ENCODE measurements at regions not wholly inside any gene's neighbourhood (a gene's known extent, or its start where the extent isn't known, plus 50 kb on each side); places are given as distances from the start of the nearest gene placed in this dataset.

- no peaks in the 10 kb centered on the region for H4K20me1 ChIP-seq (ENCODE audit: insufficient read depth, low read length, poor library complexity, severe bottlenecking)
- no peaks in the 10 kb centered on the region for H3K9me2 ChIP-seq (replicated peaks; ENCODE audit: low read depth, low read length)
- no peaks in the 10 kb centered on the region for H3F3A ChIP-seq (ENCODE audit: low read depth)
- H3K4me2 ChIP-seq (ENCODE audit: low read depth, low read length, poor library complexity, severe bottlenecking): no peak overlapping the region
- H3K27me3 ChIP-seq (ENCODE audit: insufficient read depth, low read length, poor library complexity, severe bottlenecking): no peaks in the 10 kb centered on the region
- H3K79me2 ChIP-seq (ENCODE audit: insufficient read depth, low read length): no peaks in the 10 kb centered on the region
- peaks cover 10% of the 10 kb centered on the region for H3K4me1 ChIP-seq (ENCODE audit: insufficient read depth, low read length, poor library complexity, severe bottlenecking)
- H2AFZ ChIP-seq (ENCODE audit: low read length): no peak overlapping the region
- H3K9me3 ChIP-seq (ENCODE audit: insufficient read depth, low read depth, low read length): no peaks in the 10 kb centered on the region
- H3K36me3 ChIP-seq (ENCODE audit: insufficient read depth, low read length): no peaks in the 10 kb centered on the region
- no peak overlapping the region for H3K4me3 ChIP-seq (ENCODE audit: low read length, poor library complexity, severe bottlenecking)
- no peak overlapping the region for H3K9ac ChIP-seq (ENCODE audit: low read depth, low read length, poor library complexity, severe bottlenecking)
- TF ChIP-seq EZH2phosphoT487 (IDR thresholded peaks at IDR 0.05; ENCODE audit: borderline replicate concordance): no peak
- TF ChIP-seq CTCF (conservative IDR thresholded peaks at IDR 0.05; ENCODE audit: low read length): no peak
These were observed 303.6 kb upstream of the PITRM1 start for GRCh38 chr10:3476186-3476585.

- Histone ChIP-seq H3K27me3 (ENCODE audit: insufficient read depth, low read length, poor library complexity, severe bottlenecking) (no peaks in the 10 kb centered on the region), H3K79me2 (ENCODE audit: insufficient read depth, low read length) (no peaks in the 10 kb centered on the region), H3K9ac (ENCODE audit: low read depth, low read length, poor library complexity, severe bottlenecking) (no peak overlapping the region), H3K4me3 (ENCODE audit: low read length, poor library complexity, severe bottlenecking) (no peak overlapping the region), H3K9me3 (ENCODE audit: insufficient read depth, low read depth, low read length) (no peaks in the 10 kb centered on the region), H3K4me1 (ENCODE audit: insufficient read depth, low read length, poor library complexity, severe bottlenecking) (peaks cover 10% of the 10 kb centered on the region), H2AFZ (ENCODE audit: low read length) (no peak overlapping the region), H3K4me2 (ENCODE audit: low read depth, low read length, poor library complexity, severe bottlenecking) (no peak overlapping the region), H3F3A (ENCODE audit: low read depth) (no peaks in the 10 kb centered on the region), H3K9me2 (replicated peaks; ENCODE audit: low read depth, low read length) (no peaks in the 10 kb centered on the region), H4K20me1 (ENCODE audit: insufficient read depth, low read length, poor library complexity, severe bottlenecking) (no peaks in the 10 kb centered on the region), H3K36me3 (ENCODE audit: insufficient read depth, low read length) (no peaks in the 10 kb centered on the region)
- TF ChIP-seq CTCF (conservative IDR thresholded peaks at IDR 0.05; ENCODE audit: low read length): no peak
- no peak for TF ChIP-seq EZH2phosphoT487 (IDR thresholded peaks at IDR 0.05; ENCODE audit: borderline replicate concordance)
These were observed 302.8 kb upstream of the PITRM1 start for GRCh38 chr10:3475367-3475766.

- H4K20me1 ChIP-seq (ENCODE audit: insufficient read depth, low read length, poor library complexity, severe bottlenecking): no peaks in the 10 kb centered on the region
- H3K9me2 ChIP-seq (replicated peaks; ENCODE audit: low read depth, low read length): no peaks in the 10 kb centered on the region
- peaks cover 10% of the 10 kb centered on the region for H3K4me1 ChIP-seq (ENCODE audit: insufficient read depth, low read length, poor library complexity, severe bottlenecking)
- H3K9me3 ChIP-seq (ENCODE audit: insufficient read depth, low read depth, low read length): no peaks in the 10 kb centered on the region
- no peaks in the 10 kb centered on the region for H3K79me2 ChIP-seq (ENCODE audit: insufficient read depth, low read length)
- no peak overlapping the region for H3K4me3 ChIP-seq (ENCODE audit: low read length, poor library complexity, severe bottlenecking)
- no peaks in the 10 kb centered on the region for H3F3A ChIP-seq (ENCODE audit: low read depth)
- TF ChIP-seq EZH2phosphoT487 (IDR thresholded peaks at IDR 0.05; ENCODE audit: borderline replicate concordance): no peak
- no peak for TF ChIP-seq CTCF (conservative IDR thresholded peaks at IDR 0.05; ENCODE audit: low read length)
- H2AFZ ChIP-seq (ENCODE audit: low read length): no peak overlapping the region
- no peak overlapping the region for H3K4me2 ChIP-seq (ENCODE audit: low read depth, low read length, poor library complexity, severe bottlenecking)
- H3K9ac ChIP-seq (ENCODE audit: low read depth, low read length, poor library complexity, severe bottlenecking): no peak overlapping the region
- H3K27me3 ChIP-seq (ENCODE audit: insufficient read depth, low read length, poor library complexity, severe bottlenecking): no peaks in the 10 kb centered on the region
- no peaks in the 10 kb centered on the region for H3K36me3 ChIP-seq (ENCODE audit: insufficient read depth, low read length)
These were observed 301.7 kb upstream of the PITRM1 start for GRCh38 chr10:3474266-3474665.
